DOHH2 (cell line): ENCODE measurements at regions not wholly inside any gene's neighbourhood (a gene's known extent, or its start where the extent isn't known, plus 50 kb on each side); places are given as distances from the start of the nearest gene placed in this dataset.

Source experiments
- H3F3A ChIP-seq: fragments of 200-600 bp; sonication (generic), shearing (Covaris generic); 2 replicates; pipeline ENCODE4 v1.6.0; 2016; ENCODE audit warnings: antibody characterized with exemption, mild to moderate bottlenecking; ENCODE audit not compliant: control insufficient read depth, insufficient read depth
- H3K27ac ChIP-seq: fragments of 200-600 bp; sonication (generic); 2 replicates; pipeline ENCODE4 v1.5.1; 2014; ENCODE audit warnings: low read depth, mild to moderate bottlenecking, low read length, moderate library complexity
- H3K27me3 ChIP-seq: fragments of 200-600 bp; sonication (generic); 2 replicates; pipeline ENCODE4 v1.6.1; 2014; ENCODE audit warnings: mild to moderate bottlenecking, low read length, mixed read lengths; ENCODE audit not compliant: control insufficient read depth
- H3K36me3 ChIP-seq: fragments of 200-600 bp; sonication (generic); 2 replicates; pipeline ENCODE4 v1.6.1; 2014; ENCODE audit warnings: mild to moderate bottlenecking, low read length, moderate library complexity, mixed read lengths; ENCODE audit not compliant: control insufficient read depth
- H3K4me1 ChIP-seq: fragments of 200-600 bp; sonication (generic); 2 replicates; pipeline ENCODE4 v1.6.1; 2014; ENCODE audit warnings: mild to moderate bottlenecking, low read length, mixed read lengths; ENCODE audit not compliant: control insufficient read depth
- H3K4me2 ChIP-seq: fragments of 200-600 bp; sonication (generic); 2 replicates; pipeline ENCODE4 v1.6.0; 2014; ENCODE audit warnings: mild to moderate bottlenecking, low read length, moderate library complexity
- H3K4me3 ChIP-seq: fragments of 200-600 bp; sonication (generic); 2 replicates; pipeline ENCODE4 v1.5.1; 2014; ENCODE audit warnings: mild to moderate bottlenecking, low read length, mixed read lengths
- H3K79me2 ChIP-seq: fragments of 200-600 bp; sonication (generic); 2 replicates; pipeline ENCODE4 v1.6.1; 2014; ENCODE audit warnings: mild to moderate bottlenecking, low read length, mixed read lengths; ENCODE audit not compliant: control insufficient read depth
- H3K9me2 ChIP-seq: fragments of 200-600 bp; sonication (generic); replicated peaks from 2 replicates; pipeline ENCODE4 v1.6.1; 2014; ENCODE audit warnings: mild to moderate bottlenecking, low read length, mixed read lengths; ENCODE audit not compliant: control insufficient read depth
- H3K9me3 ChIP-seq: fragments of 200-600 bp; sonication (generic); 2 replicates; pipeline ENCODE4 v1.6.1; 2014; ENCODE audit warnings: antibody characterized with exemption, low read length, mixed read lengths; ENCODE audit not compliant: control insufficient read depth, insufficient read depth
- H4K20me1 ChIP-seq: fragments of 200-600 bp; sonication (generic); 2 replicates; pipeline ENCODE4 v1.6.0; 2014; ENCODE audit warnings: low read depth, mild to moderate bottlenecking, antibody characterized with exemption, low read length, moderate library complexity; ENCODE audit not compliant: control insufficient read depth, insufficient read depth
- CTCF ChIP-seq: fragments of 200-600 bp; sonication (generic); IDR thresholded peaks from one replicate; pipeline ENCODE4 v1.5.1; 2014; ENCODE audit warnings: antibody characterized with exemption, mild to moderate bottlenecking, low read depth, low read length; ENCODE audit not compliant: poor library complexity, severe bottlenecking
- EZH2phosphoT487 ChIP-seq: fragments of 200-600 bp; sonication (generic); IDR thresholded peaks from 2 replicates; pipeline ENCODE4 v1.6.1; 2017; ENCODE audit warnings: borderline replicate concordance, mild to moderate bottlenecking, antibody characterized with exemption, low read length, moderate library complexity, mixed read lengths

- H3K9me3 ChIP-seq, result no peaks in the 10 kb centered on the region
- no peaks in the 10 kb centered on the region for H3K79me2 ChIP-seq
- no peak overlapping the region for H3K4me3 ChIP-seq
- no peak overlapping the region for H3K27ac ChIP-seq
- no peaks in the 10 kb centered on the region for H4K20me1 ChIP-seq
- H3K27me3 ChIP-seq, result no peaks in the 10 kb centered on the region
- no peaks in the 10 kb centered on the region for H3K36me3 ChIP-seq
- no peaks in the 10 kb centered on the region for H3F3A ChIP-seq
- H3K9me2 ChIP-seq, result no peaks in the 10 kb centered on the region
- no peak overlapping the region for H3K4me2 ChIP-seq
- H3K4me1 ChIP-seq, result no peaks in the 10 kb centered on the region
- TF ChIP-seq CTCF, result no peak
- no peak for TF ChIP-seq EZH2phosphoT487
Measured at GRCh38 chr15:29346998-29347397, 77.4 kb upstream of the NSMCE3 start.

GRCh38 chr15:29345549-29346525 lies 76.2 kb upstream of the NSMCE3 start:
- Histone ChIP-seq H3K4me1 (no peaks in the 10 kb centered on the region), H3K4me2 (no peak overlapping the region), H3K9me2 (no peaks in the 10 kb centered on the region), H3K4me3 (no peak overlapping the region), H3F3A (no peaks in the 10 kb centered on the region), H3K27ac (no peak overlapping the region), H3K9me3 (no peaks in the 10 kb centered on the region), H4K20me1 (no peaks in the 10 kb centered on the region), H3K36me3 (no peaks in the 10 kb centered on the region), H3K79me2 (no peaks in the 10 kb centered on the region), H3K27me3 (no peaks in the 10 kb centered on the region)
- TF ChIP-seq CTCF (no peak), EZH2phosphoT487 (no peak)

- no peaks in the 10 kb centered on the region for H4K20me1 ChIP-seq
- H3F3A ChIP-seq, result no peaks in the 10 kb centered on the region
- H3K9me3 ChIP-seq, result no peaks in the 10 kb centered on the region
- H3K36me3 ChIP-seq, result no peaks in the 10 kb centered on the region
- TF ChIP-seq EZH2phosphoT487, result no peak
- no peak for TF ChIP-seq CTCF
- H3K4me2 ChIP-seq, result no peak overlapping the region
- H3K27ac ChIP-seq, result no peak overlapping the region
- no peaks in the 10 kb centered on the region for H3K4me1 ChIP-seq
- no peaks in the 10 kb centered on the region for H3K9me2 ChIP-seq
- no peaks in the 10 kb centered on the region for H3K79me2 ChIP-seq
- no peak overlapping the region for H3K4me3 ChIP-seq
- H3K27me3 ChIP-seq, result no peaks in the 10 kb centered on the region
Measured at GRCh38 chr15:29344474-29344873, 74.9 kb upstream of the NSMCE3 start.
